ENCODE measurements at regions not wholly inside any gene's neighbourhood (a gene's known extent, or its start where the extent isn't known, plus 50 kb on each side); places are given as distances from the start of the nearest gene placed in this dataset.

DNA sequence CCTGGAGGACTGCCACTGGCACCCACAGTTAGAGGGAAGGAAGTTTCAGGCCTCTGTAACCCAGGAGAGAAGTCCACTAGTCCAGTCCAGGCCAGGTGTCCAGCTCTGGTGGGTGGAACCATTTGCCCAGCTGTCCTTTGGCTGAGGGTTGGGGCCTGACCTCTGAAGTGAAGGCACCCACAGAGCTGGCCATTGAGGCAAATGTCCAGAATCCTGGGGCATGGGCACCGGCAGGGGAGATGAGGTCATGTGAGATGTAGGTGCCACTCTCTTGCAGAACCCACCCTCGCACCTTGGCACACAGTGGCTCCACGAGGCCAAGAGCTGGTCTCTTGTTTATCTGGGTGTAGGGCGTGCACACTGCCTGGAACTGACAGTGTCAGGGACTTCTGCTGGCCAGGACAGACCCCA, 162.8 kb downstream of the SMAD6 start:
- CTCF ChIA-PET (ENCODE audit: partially characterized antibody), result interaction anchor here (0.6 to 2.1 kb wide), 10 partner anchors 9 to 262 kb away, joined by 3 to 12 read pairs (median 4); no protein-coding TSS in a partner anchor
- Histone ChIP-seq H3K23ac (ENCODE audit: insufficient read length) (no peak overlapping the region), H3K79me2 (ENCODE audit: control insufficient read depth in 1 of 2, insufficient read depth in 2 of 2, low read length in 2 of 2) (no peaks in the 10 kb centered on the region), H3K36me3 (ENCODE audit: control insufficient read depth in 2 of 4, insufficient read depth in 4 of 4, low read length in 3 of 4) (no peaks in the 10 kb centered on the region), H3K23me2 (ENCODE audit: low read depth, low read length) (no peaks in the 10 kb centered on the region), H3K27ac (ENCODE audit: low read depth, low read length) (no peak overlapping the region; the same call in 1 of the 2 replicates), H3K4me2 (ENCODE audit: insufficient read depth in 1 of 2, low read depth in 2 of 2, low read length in 2 of 2) (no peak overlapping the region), H3K56ac (replicated peaks; ENCODE audit: insufficient read length, low read depth, low read length) (no peak overlapping the region), H2BK20ac (ENCODE audit: low read length) (no peak overlapping the region), H3K9me3 (ENCODE audit: insufficient read depth in 2 of 2, low read depth in 1 of 2, low read length in 1 of 2) (no peaks in the 10 kb centered on the region), H2BK120ac (replicated peaks; ENCODE audit: low read depth, low read length) (no peak overlapping the region), H3K18ac (ENCODE audit: extremely low read depth, low read length) (no peak overlapping the region), H3K27me3 (replicated peaks in 1 of 4; ENCODE audit: control insufficient read depth in 3 of 4, extremely low read depth in 1 of 4, insufficient read depth in 3 of 4, low read length in 3 of 4) (no peaks in the 10 kb centered on the region), H2BK15ac (ENCODE audit: low read length) (no peak overlapping the region), H3K14ac (ENCODE audit: insufficient read length) (no peak overlapping the region), H2AK5ac (ENCODE audit: low read depth, low read length) (no peak overlapping the region), H4K5ac (ENCODE audit: insufficient read length, low read depth, low read length) (no peak overlapping the region), H3K4me3 (ENCODE audit: extremely low read depth in 1 of 4, insufficient read depth in 2 of 4, low read depth in 3 of 4, low read length in 4 of 4) (no peak overlapping the region), H3K79me1 (ENCODE audit: low read depth, low read length) (no peaks in the 10 kb centered on the region), H2AFZ (ENCODE audit: low read length) (no peak overlapping the region), H3K9ac (replicated peaks in 1 of 4; ENCODE audit: extremely low read depth in 1 of 4, low read depth in 3 of 4, low read length in 3 of 4) (no peak overlapping the region), H3K4ac (replicated peaks; ENCODE audit: insufficient read length, low read depth, low read length) (no peak overlapping the region), H4K91ac (replicated peaks; ENCODE audit: insufficient read length, low read length) (no peak overlapping the region), H2BK12ac (ENCODE audit: low read depth, low read length) (no peak overlapping the region), H2BK5ac (ENCODE audit: low read depth, low read length) (no peak overlapping the region), H4K20me1 (replicated peaks in 1 of 2; ENCODE audit: control insufficient read depth in 1 of 2, insufficient read depth in 2 of 2, low read length in 2 of 2) (no peaks in the 10 kb centered on the region), H3K4me1 (replicated peaks in 1 of 4; ENCODE audit: control insufficient read depth in 3 of 4, insufficient read depth in 4 of 4, low read length in 3 of 4) (peaks cover 0 to 6% (median 3%) of the 10 kb centered on the region in 4 experiments; a peak in 5 of 7 replicates), H4K8ac (ENCODE audit: extremely low read depth, insufficient read depth, low read length) (no peak overlapping the region)
- no peak for TF ChIP-seq PHF8 (conservative IDR thresholded peaks at IDR 0.05; ENCODE audit: low read depth, low read length)
- TF ChIP-seq CHD1 (IDR thresholded peaks at IDR 0.05; ENCODE audit: low read depth, low read length), result no peak
- no peak for TF ChIP-seq SP1 (IDR thresholded peaks at IDR 0.05; ENCODE audit: low read depth, low read length)
- no peak for TF ChIP-seq CEBPB (IDR thresholded peaks at IDR 0.05; ENCODE audit: low read depth, low read length)
- TF ChIP-seq ATF2 (IDR thresholded peaks at IDR 0.05; ENCODE audit: low read length), result no peak
- no peak for TF ChIP-seq SIRT6 (IDR thresholded peaks at IDR 0.05; ENCODE audit: low read length)
- DNase-seq (ENCODE audit: low read depth in 1 of 2, low spot score in 2 of 2), result peak in 1 of 2 experiments; percentile 31
- FAIRE-seq, result no peak
- 83% methylated on average over 4 of the region's 4 CpGs; no CpG with 5 or more reads in 1 of the 2 experiments for WGBS, 2 experiments (ENCODE audit: extremely low coverage in 1 of 2, insufficient coverage in 1 of 2, insufficient read length in 1 of 2, insufficient replicate concordance in 2 of 2, low coverage in 1 of 2, low lambda C conversion rate in 2 of 2, missing lambda C conversion rate in 1 of 2)
- POLR2A ChIA-PET (ENCODE audit: partially characterized antibody), result no interaction called here
